Astrocyte of the spinal cord (primary cell): ENCODE measurements at regions not wholly inside any gene's neighbourhood (a gene's known extent, or its start where the extent isn't known, plus 50 kb on each side); places are given as distances from the start of the nearest gene placed in this dataset.
A peak's percentile ranks its signal among the peaks of the same experiment; 100 is the strongest.
"Not testable (repeated sequence)": the region's sequence is repeated elsewhere in the genome, so short reads cannot be mapped to it uniquely, and the experiment has no call there.

Experiments
- DNase-seq: peaks from one replicate; pipeline ENCODE4 v3.0.0; 2011; ENCODE audit warnings: low read depth, low spot score
- H3K4me3 ChIP-seq: 2 replicates; pipeline ENCODE4 v1.5.1; 2011; ENCODE audit warnings: low read depth, mild to moderate bottlenecking, low read length, moderate library complexity
- CTCF ChIP-seq: IDR thresholded peaks from 2 replicates; pipeline ENCODE4 v1.5.1; 2012; ENCODE audit warnings: low read depth, mild to moderate bottlenecking, low read length, inconsistent platforms
- in situ Hi-C: cut with HindIII; loops from 2 replicates; pipeline ENCODE4 v1.10.0; 2017; ENCODE audit warnings: low sequenced_read_pairs

- no peak for TF ChIP-seq CTCF
- H3K4me3 ChIP-seq: no peak overlapping the region
- in situ Hi-C loops: no loop called here
- DNase-seq: no peak
Measured at GRCh38 chr18:56483386-56483785, 155.0 kb downstream of the TXNL1 start.

GRCh38 chr18:56482813-56483212 lies 155.6 kb downstream of the TXNL1 start:
- DNase-seq, H3K4me3 ChIP-seq, in situ Hi-C loops: not testable (repeated sequence)

GRCh38 chr18:56481751-56482150 lies 156.6 kb downstream of the TXNL1 start:
- in situ Hi-C loops: no loop called here
- no peak overlapping the region for H3K4me3 ChIP-seq
- no peak for DNase-seq
- TF ChIP-seq CTCF: no peak

GRCh38 chr18:56479841-56480240 lies 158.6 kb downstream of the TXNL1 start:
- TF ChIP-seq CTCF: no peak
- DNase-seq: no peak
- H3K4me3 ChIP-seq: no peak overlapping the region
- in situ Hi-C loops: no loop called here

- peak; percentile 3 for DNase-seq
- in situ Hi-C loops: no loop called here
- no peak for TF ChIP-seq CTCF
- no peak overlapping the region for H3K4me3 ChIP-seq
Measured at GRCh38 chr18:56475250-56475649, 163.1 kb downstream of the TXNL1 start.

GRCh38 chr18:56473400-56474024 lies 164.9 kb downstream of the TXNL1 start:
- no peak overlapping the region for H3K4me3 ChIP-seq
- TF ChIP-seq CTCF: no peak
- DNase-seq: no peak
- in situ Hi-C loops: no loop called here

- H3K4me3 ChIP-seq: no peak overlapping the region
- in situ Hi-C loops: no loop called here
- DNase-seq: no peak
- TF ChIP-seq CTCF: no peak
Measured at GRCh38 chr18:56470406-56471351, 167.7 kb downstream of the TXNL1 start.
